LoVo (cell line): ENCODE measurements at regions not wholly inside any gene's neighbourhood (a gene's known extent, or its start where the extent isn't known, plus 50 kb on each side); places are given as distances from the start of the nearest gene placed in this dataset.

Experiments
- DNase-seq: peaks from one replicate; pipeline ENCODE4 v3.0.0-alpha.2; 2016; ENCODE audit warnings: low spot score

- DNase-seq: no peak
Observed at GRCh38 chr2:234306426-234307173, 190.3 kb downstream of the ARL4C start.

GRCh38 chr2:234305846-234306245 lies 191.0 kb downstream of the ARL4C start:
- no peak for DNase-seq

- peak; percentile 10 for DNase-seq
Observed at GRCh38 chr2:234304950-234305349, 191.9 kb downstream of the ARL4C start.

GRCh38 chr2:234302664-234302991 lies 194.3 kb downstream of the ARL4C start:
- DNase-seq: no peak

GRCh38 chr2:234300932-234301823 lies 195.7 kb downstream of the ARL4C start:
- DNase-seq: no peak

- DNase-seq: no peak
Observed at GRCh38 chr2:234300391-234300925, 196.4 kb downstream of the ARL4C start.

GRCh38 chr2:234298918-234299317 lies 198.0 kb downstream of the ARL4C start:
- DNase-seq: no peak

- no peak for DNase-seq
Observed at GRCh38 chr2:234296991-234297390, 199.9 kb downstream of the ARL4C start.

GRCh38 chr2:234293973-234294372 lies 202.9 kb downstream of the ARL4C start:
- peak; percentile 33 for DNase-seq

GRCh38 chr2:234292962-234293243 lies 204.0 kb downstream of the ARL4C start:
- DNase-seq: no peak

GRCh38 chr2:234292205-234292961 lies 204.5 kb downstream of the ARL4C start:
- no peak for DNase-seq

GRCh38 chr2:234291765-234292204 lies 205.1 kb downstream of the ARL4C start:
- peak; percentile 73 for DNase-seq

- DNase-seq: no peak
Observed at GRCh38 chr2:234290671-234291070, 206.2 kb downstream of the ARL4C start.

- DNase-seq: peak; percentile 58
Observed at GRCh38 chr2:234289834-234290590, 206.9 kb downstream of the ARL4C start.

- peak; percentile 41 for DNase-seq
Observed at GRCh38 chr2:234288974-234289455, 207.9 kb downstream of the ARL4C start.

- no peak for DNase-seq
Observed at GRCh38 chr2:234287650-234288049, 209.2 kb downstream of the ARL4C start.

GRCh38 chr2:234286956-234287355 lies 209.9 kb downstream of the ARL4C start:
- DNase-seq: no peak

GRCh38 chr2:234286118-234286598 lies 210.7 kb downstream of the ARL4C start:
- no peak for DNase-seq

- DNase-seq: no peak
Observed at GRCh38 chr2:234285541-234285940, 211.3 kb downstream of the ARL4C start.

- no peak for DNase-seq
Observed at GRCh38 chr2:234279637-234280036, 217.2 kb downstream of the ARL4C start.

- DNase-seq: no peak
Observed at GRCh38 chr2:234278556-234279255, 218.2 kb downstream of the ARL4C start.
